GM12874 (cell line): ENCODE measurements at regions not wholly inside any gene's neighbourhood (a gene's known extent, or its start where the extent isn't known, plus 50 kb on each side); places are given as distances from the start of the nearest gene placed in this dataset.

Source experiments
- CTCF ChIP-seq: IDR thresholded peaks from 2 replicates; pipeline ENCODE4 v1.5.1; 2011; ENCODE audit warnings: low read depth, mild to moderate bottlenecking, control low read depth, low read length, moderate library complexity; ENCODE audit not compliant: insufficient read depth

GRCh38 chr5:8320244-8320643 lies 451.3 kb downstream of the MTRR start:
- TF ChIP-seq CTCF: no peak

GRCh38 chr5:8321272-8321671 lies 452.3 kb downstream of the MTRR start:
- no peak for TF ChIP-seq CTCF

- no peak for TF ChIP-seq CTCF
Observed at GRCh38 chr5:8322484-8322883, 453.5 kb downstream of the MTRR start.

GRCh38 chr5:8327016-8327415 lies 458.1 kb downstream of the MTRR start:
- TF ChIP-seq CTCF: no peak

- TF ChIP-seq CTCF: no peak
Observed at GRCh38 chr5:8329773-8330172, 460.8 kb downstream of the MTRR start.

- no peak for TF ChIP-seq CTCF
Observed at GRCh38 chr5:8332666-8333445, 463.9 kb downstream of the MTRR start.

GRCh38 chr5:8333485-8333884 lies 464.5 kb downstream of the MTRR start:
- TF ChIP-seq CTCF: no peak
